B cell (primary cell): ENCODE measurements at regions not wholly inside any gene's neighbourhood (a gene's known extent, or its start where the extent isn't known, plus 50 kb on each side); places are given as distances from the start of the nearest gene placed in this dataset.

Experiments used
- ATAC-seq: fragments of 200-7000 bp; cut with Tn5 transposase; one replicate; pipeline ENCODE4 v1.10.0; 2021; ENCODE audit warnings: low read depth, mild to moderate bottlenecking, moderate number of reproducible peaks, moderate library complexity
- CTCF ChIA-PET: fragments of 350-600 bp; sonication (Branson Sonifier 250); formaldehyde crosslinking; loops from one replicate; lab custom pipeline; 2021; ENCODE audit warnings: antibody characterized with exemption, inconsistent platforms; lab: Charles Lee
- POLR2A ChIA-PET: fragments of 350-600 bp; sonication (Branson Sonifier 250); formaldehyde crosslinking; loops from one replicate; lab custom pipeline; 2021; ENCODE audit warnings: antibody characterized with exemption; lab: Charles Lee
- DNase-seq: peaks from one replicate; pipeline ENCODE4 v3.0.0; 2013
- H2AFZ ChIP-seq: 2 replicates; pipeline ENCODE4 v1.6.1; 2012; ENCODE audit warnings: mild to moderate bottlenecking, low read depth, low read length; ENCODE audit not compliant: insufficient read depth, poor library complexity, severe bottlenecking
- H3K27ac ChIP-seq, 2 donors: 1 replicate in 1 of 2; 2 replicates in 1 of 2; pipeline ENCODE4 v1.5.1; 2012 to 2013; ENCODE audit warnings: low read length in 2 of 2, mild to moderate bottlenecking in 2 of 2, moderate library complexity in 1 of 2
- H3K27me3 ChIP-seq, 4 experiments: fragments of 200-600 bp in 1 of 4; sonication (generic) in 1 of 4; replicated peaks in 1 of 4; 1 replicate in 2 of 4; 2 replicates in 2 of 4; pipeline versions ENCODE4 v1.6.1 to v1.7.0; 2013 to 2016; ENCODE audit warnings: low read length in 3 of 4, mild to moderate bottlenecking in 2 of 4, mixed read lengths in 1 of 4, moderate library complexity in 1 of 4; ENCODE audit not compliant: insufficient read depth in 4 of 4, control insufficient read depth in 3 of 4; ENCODE audit errors: control extremely low read depth in 1 of 4
- H3K36me3 ChIP-seq, 2 experiments: replicated peaks in 1 of 2; 1 replicate in 1 of 2; 2 replicates in 1 of 2; pipeline versions ENCODE4 v1.6.1 to v1.7.1; 2013; ENCODE audit warnings: low read length in 1 of 2; ENCODE audit not compliant: insufficient read depth in 2 of 2, control insufficient read depth in 1 of 2; ENCODE audit errors: control extremely low read depth in 1 of 2, extremely low read depth in 1 of 2
- H3K4me1 ChIP-seq, 2 donors: fragments of 200-600 bp in 1 of 2; sonication (generic) in 1 of 2; 1 replicate in 1 of 2; 2 replicates in 1 of 2; pipeline versions ENCODE4 v1.5.1 to v1.6.1; 2013 to 2017; ENCODE audit warnings: low read length in 2 of 2; ENCODE audit not compliant: control insufficient read depth in 2 of 2, insufficient read depth in 2 of 2
- H3K4me2 ChIP-seq: replicated peaks from 2 replicates; pipeline ENCODE3; 2012; ENCODE audit warnings: mild to moderate bottlenecking, low read depth, low read length; ENCODE audit not compliant: poor library complexity, severe bottlenecking
- H3K4me3 ChIP-seq, 5 experiments: fragments of 200-600 bp in 1 of 5; sonication (generic) in 1 of 5; 1 replicate in 3 of 5; 2 replicates in 2 of 5; pipeline versions ENCODE4 v1.5.1 to v1.7.0; 2011 to 2016; ENCODE audit warnings: low read length in 4 of 5, mild to moderate bottlenecking in 4 of 5, low read depth in 2 of 5, control low read depth in 1 of 5, moderate library complexity in 1 of 5; ENCODE audit not compliant: insufficient read depth in 1 of 5; ENCODE audit errors: control extremely low read depth in 1 of 5, extremely low read depth in 1 of 5
- H3K79me2 ChIP-seq: fragments of 200-600 bp; sonication (generic); one replicate; pipeline ENCODE4 v1.6.0; 2016; ENCODE audit warnings: low read length; ENCODE audit not compliant: control insufficient read depth, insufficient read depth
- H3K9ac ChIP-seq: fragments of 200-600 bp; sonication (generic); 2 replicates; pipeline ENCODE4 v1.6.1; 2017; ENCODE audit warnings: mild to moderate bottlenecking, low read length, moderate library complexity
- H3K9me3 ChIP-seq, 3 donors: one replicate each; pipeline versions ENCODE4 v1.6.1 to v1.7.1; 2013; ENCODE audit warnings: low read length in 2 of 3; ENCODE audit not compliant: control insufficient read depth in 2 of 3, insufficient read depth in 1 of 3; ENCODE audit errors: control extremely low read depth in 1 of 3
- H4K20me1 ChIP-seq: 2 replicates; pipeline ENCODE4 v1.6.0; 2012; ENCODE audit warnings: mild to moderate bottlenecking, low read length; ENCODE audit not compliant: insufficient read depth, control insufficient read depth, poor library complexity, severe bottlenecking
- H3K27ac Mint-ChIP-seq: one replicate; pipeline ENCODE4 v1.8.0; 2021; ENCODE audit warnings: mixed read lengths
- H3K27me3 Mint-ChIP-seq: one replicate; pipeline ENCODE4 v1.8.0; 2021; ENCODE audit warnings: mixed read lengths
- H3K4me1 Mint-ChIP-seq: one replicate; pipeline ENCODE4 v1.8.0; 2021; ENCODE audit warnings: mixed read lengths
- H3K4me3 Mint-ChIP-seq: one replicate; pipeline ENCODE4 v1.8.0; 2021; ENCODE audit warnings: mixed read lengths
- H3K9me3 Mint-ChIP-seq: one replicate; pipeline ENCODE4 v1.8.0; 2022; ENCODE audit warnings: mixed read lengths; ENCODE audit not compliant: insufficient read depth
- CTCF ChIP-seq: fragments of 200-600 bp; IDR thresholded peaks from one replicate; pipeline ENCODE4 v1.8.0; 2022; ENCODE audit warnings: antibody characterized with exemption, mild to moderate bottlenecking
- EZH2 ChIP-seq: IDR thresholded peaks from 2 replicates; pipeline ENCODE4 v1.6.1; 2012; ENCODE audit warnings: borderline replicate concordance, low read depth, mild to moderate bottlenecking, moderate library complexity, low read length; ENCODE audit not compliant: insufficient read depth, poor library complexity, severe bottlenecking
- WGBS: methylation state at CpG from one replicate; pipeline ENCODE4 v1.1.5; 2013; ENCODE audit warnings: missing lambda C conversion rate; ENCODE audit not compliant: insufficient coverage; 5-methylcytosine and 5-hydroxymethylcytosine counted together
- intact Hi-C: fragments of 100-400 bp; cut with micrococcal nuclease; formaldehyde crosslinking; loops from one replicate; pipeline ENCODE4 v1.10.0; 2022

GRCh38 chr14:30204431-30204980 is 276.9 kb upstream of the PRKD1 start:
- H3K36me3 ChIP-seq: no peaks in the 10 kb centered on the region
- no peaks in the 10 kb centered on the region for H3K27me3 ChIP-seq
- no peak overlapping the region for H2AFZ ChIP-seq
- Mint-ChIP-seq H3K9me3 (no peaks in the 10 kb centered on the region), H3K27ac (no peak overlapping the region), H3K4me1 (no peaks in the 10 kb centered on the region), H3K4me3 (no peak overlapping the region), H3K27me3 (no peaks in the 10 kb centered on the region)
- WGBS: no CpG with 5 or more reads among the region's 2 CpGs
- ChIA-PET CTCF (no interaction called here), POLR2A (no interaction called here)
- H3K9me3 ChIP-seq: no peaks in the 10 kb centered on the region
- ATAC-seq (no peak), DNase-seq (no peak)
- H3K4me1 ChIP-seq: no peaks in the 10 kb centered on the region
- H3K9ac ChIP-seq: no peak overlapping the region
- no peaks in the 10 kb centered on the region for H3K79me2 ChIP-seq
- TF ChIP-seq CTCF (no peak), EZH2 (no peak)
- no peak overlapping the region for H3K4me2 ChIP-seq
- H4K20me1 ChIP-seq: no peaks in the 10 kb centered on the region
- H3K27ac ChIP-seq: no peak overlapping the region
- intact Hi-C loops: no loop called here
- no peak overlapping the region for H3K4me3 ChIP-seq

DNA sequence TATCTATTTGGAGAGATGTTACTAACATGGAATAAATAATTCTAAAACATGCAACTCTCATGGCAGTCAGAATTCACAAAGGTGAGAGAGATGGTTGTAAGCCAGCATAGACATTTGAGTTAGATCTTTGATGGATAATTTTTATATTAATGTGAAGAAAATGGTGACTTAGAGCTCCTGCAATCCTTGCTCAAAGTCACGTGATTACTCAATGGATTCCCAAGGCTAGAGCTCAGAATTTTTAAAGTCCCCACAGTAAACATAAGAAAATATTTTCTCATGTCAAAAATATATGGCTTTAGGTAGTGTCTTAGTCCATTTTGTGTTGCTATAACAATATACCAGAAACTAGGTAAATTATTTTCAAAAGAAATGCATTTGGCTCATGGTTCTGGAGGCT is 281.5 kb upstream of the PRKD1 start:
- H3K27me3 Mint-ChIP-seq: no peaks in the 10 kb centered on the region
- no peak for DNase-seq
- Histone ChIP-seq H3K9me3 (no peaks in the 10 kb centered on the region), H3K79me2 (no peaks in the 10 kb centered on the region), H3K4me2 (no peak overlapping the region), H2AFZ (no peak overlapping the region), H3K4me1 (no peaks in the 10 kb centered on the region), H3K4me3 (no peak overlapping the region), H3K27ac (no peak overlapping the region), H3K27me3 (no peaks in the 10 kb centered on the region), H3K9ac (no peak overlapping the region), H3K36me3 (no peaks in the 10 kb centered on the region), H4K20me1 (no peaks in the 10 kb centered on the region)
- no peaks in the 10 kb centered on the region for H3K9me3 Mint-ChIP-seq
- TF ChIP-seq EZH2: no peak
- no peak for TF ChIP-seq CTCF
- no CpG with 5 or more reads among the region's 1 CpG for WGBS
- CTCF ChIA-PET: no interaction called here
- H3K4me3 Mint-ChIP-seq: no peak overlapping the region
- ATAC-seq: no peak
- intact Hi-C loops: no loop called here
- POLR2A ChIA-PET: no interaction called here
- H3K27ac Mint-ChIP-seq: no peak overlapping the region
- no peaks in the 10 kb centered on the region for H3K4me1 Mint-ChIP-seq
